ENCODE measurements at regions not wholly inside any gene's neighbourhood (a gene's known extent, or its start where the extent isn't known, plus 50 kb on each side); places are given as distances from the start of the nearest gene placed in this dataset.

DNA sequence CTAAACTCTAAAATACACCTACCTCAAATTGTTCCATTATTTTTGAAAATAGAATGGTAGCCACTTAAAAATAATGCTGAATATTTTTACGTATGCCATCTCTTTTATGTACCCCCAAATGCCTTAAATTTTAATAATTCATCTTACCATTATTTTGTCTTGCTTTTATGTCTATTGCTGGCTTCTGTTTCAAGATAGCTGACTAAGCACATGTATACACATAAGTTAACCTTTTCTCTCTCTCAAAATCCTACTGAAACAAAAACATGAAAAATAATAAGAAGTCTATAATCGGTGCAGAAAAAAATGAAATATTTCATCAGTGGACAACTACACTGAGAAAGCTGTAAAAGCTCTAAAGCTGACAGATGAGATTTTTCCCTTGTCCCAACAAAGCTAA is 652.0 kb upstream of the ZNF608 start:
- ChIA-PET POLR2A (no interaction called here), CTCF (interaction anchor here (1.4 kb wide), 1 partner anchor 10 kb away, joined by 3 read pairs; no protein-coding TSS in a partner anchor)
- no peak for DNase-seq (ENCODE audit: low read depth, low spot score)
- TF ChIP-seq, protein P1, sequence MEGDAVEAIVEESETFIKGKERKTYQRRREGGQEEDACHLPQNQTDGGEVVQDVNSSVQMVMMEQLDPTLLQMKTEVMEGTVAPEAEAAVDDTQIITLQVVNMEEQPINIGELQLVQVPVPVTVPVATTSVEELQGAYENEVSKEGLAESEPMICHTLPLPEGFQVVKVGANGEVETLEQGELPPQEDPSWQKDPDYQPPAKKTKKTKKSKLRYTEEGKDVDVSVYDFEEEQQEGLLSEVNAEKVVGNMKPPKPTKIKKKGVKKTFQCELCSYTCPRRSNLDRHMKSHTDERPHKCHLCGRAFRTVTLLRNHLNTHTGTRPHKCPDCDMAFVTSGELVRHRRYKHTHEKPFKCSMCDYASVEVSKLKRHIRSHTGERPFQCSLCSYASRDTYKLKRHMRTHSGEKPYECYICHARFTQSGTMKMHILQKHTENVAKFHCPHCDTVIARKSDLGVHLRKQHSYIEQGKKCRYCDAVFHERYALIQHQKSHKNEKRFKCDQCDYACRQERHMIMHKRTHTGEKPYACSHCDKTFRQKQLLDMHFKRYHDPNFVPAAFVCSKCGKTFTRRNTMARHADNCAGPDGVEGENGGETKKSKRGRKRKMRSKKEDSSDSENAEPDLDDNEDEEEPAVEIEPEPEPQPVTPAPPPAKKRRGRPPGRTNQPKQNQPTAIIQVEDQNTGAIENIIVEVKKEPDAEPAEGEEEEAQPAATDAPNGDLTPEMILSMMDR (IDR thresholded peaks at IDR 0.05; ENCODE audit: insufficient read depth, low read length, missing control alignments), result no peak
- no peak overlapping the region for H3K4me3 ChIP-seq (ENCODE audit: low read depth, low read length)

DNA sequence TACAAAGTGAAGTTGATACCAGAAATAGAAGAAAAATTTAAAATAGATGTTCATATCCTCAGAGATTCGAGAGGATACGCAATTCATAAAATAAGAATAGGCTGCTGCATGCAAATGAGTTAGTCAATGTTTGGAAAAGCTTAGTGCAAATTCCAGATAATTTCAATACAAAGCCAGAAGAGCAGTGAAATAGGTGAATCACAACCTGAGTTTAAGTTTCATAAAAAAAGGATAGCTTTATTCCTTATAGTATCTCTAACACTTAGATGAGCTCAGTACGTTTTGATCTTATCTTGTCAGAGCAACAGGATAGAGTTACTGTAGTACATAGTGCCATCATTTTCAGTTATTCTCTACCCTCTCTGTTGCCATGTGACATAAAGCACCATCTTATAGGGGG is 653.4 kb upstream of the ZNF608 start:
- ChIA-PET CTCF (interaction anchor here (1.0 to 1.4 kb wide), 2 partner anchors 9 kb away, joined by 3 to 5 read pairs; no protein-coding TSS in a partner anchor), POLR2A (no interaction called here)
- no peak overlapping the region for H3K4me3 ChIP-seq (ENCODE audit: low read depth, low read length)
- TF ChIP-seq, protein P1 (IDR thresholded peaks at IDR 0.05; ENCODE audit: insufficient read depth, low read length, missing control alignments), result no peak
- no peak for DNase-seq (ENCODE audit: low read depth, low spot score)

DNA sequence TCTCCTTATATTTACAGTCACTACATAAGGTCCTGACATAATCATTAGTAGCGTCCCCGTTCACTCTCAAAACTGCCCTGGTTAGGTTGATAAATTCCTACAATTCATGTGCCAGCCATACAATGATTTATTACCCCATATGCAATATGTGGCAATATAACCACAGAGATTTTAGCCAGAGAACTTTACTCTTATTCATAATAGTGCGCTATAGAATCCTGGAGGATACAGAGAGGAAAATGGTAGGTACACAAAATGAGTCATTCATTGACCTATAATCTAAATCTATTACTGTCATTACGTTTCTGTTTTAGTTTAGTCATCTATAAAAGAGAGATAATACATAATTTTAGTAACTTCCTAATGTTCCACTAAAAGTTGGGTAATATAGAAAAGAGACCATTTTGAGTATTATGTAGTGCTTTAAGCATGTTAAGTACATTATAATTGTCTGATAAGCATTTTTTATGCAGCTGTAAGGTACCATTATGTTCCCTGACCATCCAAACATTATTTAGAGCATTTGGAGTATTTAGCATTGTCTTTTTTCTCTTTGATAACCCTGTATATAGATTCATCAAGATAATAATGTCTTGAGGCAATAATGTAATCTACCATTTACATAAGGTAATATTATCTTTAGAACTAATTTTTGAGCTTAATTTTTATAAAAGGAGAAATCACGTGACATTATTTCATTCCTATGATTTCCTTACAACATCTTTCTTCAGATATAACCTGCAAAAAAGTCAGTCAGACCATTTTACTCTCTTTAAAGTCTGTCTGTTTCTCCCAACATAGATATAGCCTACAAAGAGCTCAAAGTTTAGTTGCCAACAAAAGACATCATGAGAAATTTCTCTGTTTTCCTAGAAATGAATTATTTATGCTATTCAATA is 655.5 kb upstream of the ZNF608 start:
- no peak overlapping the region for H3K4me3 ChIP-seq (ENCODE audit: low read depth, low read length)
- no peak for DNase-seq (ENCODE audit: low read depth, low spot score)
- TF ChIP-seq, protein P1 (IDR thresholded peaks at IDR 0.05; ENCODE audit: insufficient read depth, low read length, missing control alignments), result no peak
- POLR2A ChIA-PET, result no interaction called here
- CTCF ChIA-PET, result no interaction called here

DNA sequence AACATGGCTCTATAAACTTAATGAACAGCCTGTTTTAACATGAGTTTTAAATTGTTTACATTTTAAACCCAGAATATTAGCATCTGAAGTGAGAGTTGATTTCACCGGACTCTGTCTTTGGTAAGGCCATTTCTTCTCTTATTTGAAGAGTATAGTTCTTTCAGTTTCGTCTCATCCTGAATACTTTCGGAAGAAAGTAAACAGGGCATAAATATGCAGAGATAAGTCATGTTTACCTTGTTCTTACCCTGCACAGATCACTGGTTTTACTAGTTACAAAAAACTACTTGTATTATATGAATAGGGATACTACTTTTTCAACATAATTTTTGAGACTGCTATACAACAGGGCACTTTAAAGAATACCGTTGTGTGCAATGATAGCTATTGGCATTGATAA is 656.3 kb upstream of the ZNF608 start:
- TF ChIP-seq, protein P1 (IDR thresholded peaks at IDR 0.05; ENCODE audit: insufficient read depth, low read length, missing control alignments), result no peak
- POLR2A ChIA-PET, result no interaction called here
- H3K4me3 ChIP-seq (ENCODE audit: low read depth, low read length), result no peak overlapping the region
- CTCF ChIA-PET, result no interaction called here
- no peak for DNase-seq (ENCODE audit: low read depth, low spot score)

DNA sequence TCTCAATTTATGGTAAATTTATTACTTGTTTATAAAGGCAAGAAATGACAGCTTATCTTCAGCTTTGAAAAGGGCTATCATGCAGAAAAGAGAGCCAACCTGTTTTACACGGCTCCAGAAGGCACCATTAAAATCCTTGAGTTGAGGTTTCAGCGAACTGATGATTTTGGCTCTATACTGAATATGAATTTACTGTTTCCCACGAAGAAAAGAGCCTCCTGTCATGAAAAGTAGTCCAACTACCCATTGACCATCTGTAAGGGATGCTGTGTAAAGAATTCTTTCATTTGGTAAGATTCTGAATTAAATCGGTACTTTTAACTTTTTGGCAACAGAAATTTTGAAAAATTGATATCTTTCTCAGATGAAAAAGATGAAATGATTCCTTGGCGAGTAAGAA is 657.6 kb upstream of the ZNF608 start:
- H3K4me3 ChIP-seq (ENCODE audit: low read depth, low read length), result no peak overlapping the region
- POLR2A ChIA-PET, result no interaction called here
- CTCF ChIA-PET, result no interaction called here
- TF ChIP-seq, protein P1 (IDR thresholded peaks at IDR 0.05; ENCODE audit: insufficient read depth, low read length, missing control alignments), result no peak
- DNase-seq (ENCODE audit: low read depth, low spot score), result no peak

DNA sequence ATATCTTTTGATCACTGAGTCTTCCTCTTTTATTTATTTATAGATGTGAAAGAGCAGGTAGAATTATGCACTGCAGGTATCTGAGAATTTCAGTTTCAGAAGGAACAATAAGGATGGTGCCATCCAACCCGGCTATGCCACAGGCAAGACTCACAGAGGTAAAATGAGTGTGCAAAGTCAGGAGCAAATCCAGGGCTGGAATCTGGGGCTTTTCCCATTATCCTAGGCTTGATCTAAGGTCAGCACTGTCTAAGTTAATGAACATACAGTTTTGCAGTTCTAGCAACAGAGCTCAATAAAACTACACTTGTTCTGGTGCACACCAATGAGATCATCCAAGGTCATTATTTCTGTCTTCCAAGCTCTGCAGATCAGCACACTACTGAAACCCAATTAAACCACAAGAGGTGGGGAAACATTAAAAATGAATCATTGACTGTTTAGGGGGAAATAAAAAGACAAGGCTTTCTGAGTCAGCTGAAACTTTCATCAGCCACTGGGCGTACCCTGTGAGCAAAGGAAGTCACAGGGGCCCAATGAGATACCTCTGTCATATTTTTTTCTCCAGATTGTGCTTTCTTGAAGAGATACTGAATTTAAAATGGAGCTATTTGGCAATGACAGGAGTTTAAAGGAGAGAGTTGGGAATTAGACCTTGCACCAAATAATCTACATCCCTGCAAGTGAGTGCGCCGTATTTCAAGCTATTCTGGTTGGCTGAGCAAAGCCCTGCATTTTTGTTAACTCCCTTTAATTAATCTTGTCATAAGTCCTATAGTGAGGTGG is 662.2 kb upstream of the ZNF608 start:
- ChIA-PET POLR2A (interaction anchor here (0.5 to 1.6 kb wide), 3 partner anchors 30 to 274 kb away, joined by 3 to 5 read pairs (median 3); no protein-coding TSS in a partner anchor), CTCF (interaction anchor here (0.8 to 1.5 kb wide), 2 partner anchors 8 to 9 kb away, joined by 3 to 5 read pairs; no protein-coding TSS in a partner anchor)
- H3K4me3 ChIP-seq (ENCODE audit: low read depth, low read length), result no peak overlapping the region
- peak; percentile 56 for DNase-seq (ENCODE audit: low read depth, low spot score)
- TF ChIP-seq, protein P1 (IDR thresholded peaks at IDR 0.05; ENCODE audit: insufficient read depth, low read length, missing control alignments), result no peak
